Vagina (tissue), 2 donors: ENCODE measurements at regions not wholly inside any gene's neighbourhood (a gene's known extent, or its start where the extent isn't known, plus 50 kb on each side); places are given as distances from the start of the nearest gene placed in this dataset.

Experiments
- CTCF ChIP-seq, 3 experiments: fragments of 450-650 bp in 2 of 3; fragments of 200-600 bp in 1 of 3; sonication (generic) in 1 of 3; IDR thresholded peaks; one replicate each; pipeline ENCODE4 v1.5.1; 2017 to 2019; ENCODE audit warnings: antibody characterized with exemption in 3 of 3, mild to moderate bottlenecking in 2 of 3, moderate library complexity in 2 of 3
- POLR2A ChIP-seq, 2 donors: fragments of 450-650 bp; IDR thresholded peaks; one replicate each; pipeline ENCODE4 v1.6.1; 2017; ENCODE audit warnings: antibody characterized with exemption in 2 of 2, mild to moderate bottlenecking in 2 of 2, moderate library complexity in 2 of 2
- POLR2AphosphoS5 ChIP-seq, 2 donors: sonication (generic); formaldehyde crosslinking; IDR thresholded peaks; one replicate each; pipeline ENCODE4 v1.9.0; 2017; ENCODE audit warnings: antibody characterized with exemption in 2 of 2, mild to moderate bottlenecking in 2 of 2, low read depth in 1 of 2; ENCODE audit not compliant: insufficient read depth in 1 of 2

GRCh38 chr19:23512151-23512925 is 117.1 kb upstream of the ZNF91 start:
- TF ChIP-seq CTCF (IDR thresholded peaks at IDR 0.05) (no peak), POLR2A (IDR thresholded peaks at IDR 0.05) (no peak), POLR2AphosphoS5 (IDR thresholded peaks at IDR 0.05; ENCODE audit: insufficient read depth in 1 of 2, low read depth in 1 of 2) (no peak)
